Stimulated activated memory B cell treated with anti-CD40 and anti-IgM and Interleukin-4, amounts not matched to agents 10 μg/mL and 1 μg/mL and 100 μg/mL, for 72 hours (primary cell): ENCODE measurements at regions not wholly inside any gene's neighbourhood (a gene's known extent, or its start where the extent isn't known, plus 50 kb on each side); places are given as distances from the start of the nearest gene placed in this dataset.
"Not testable (repeated sequence)": the region's sequence is repeated elsewhere in the genome, so short reads cannot be mapped to it uniquely, and the experiment has no call there.

Experiments used
- ATAC-seq: fragments of 150-1000 bp; cut with Tn5 transposase; 2 replicates; pipeline ENCODE4 v1.10.0; 2021
- H3K27ac Mint-ChIP-seq: one replicate; pipeline ENCODE4 v1.8.0; 2022; ENCODE audit warnings: mild to moderate bottlenecking, mixed read lengths
- H3K27me3 Mint-ChIP-seq: one replicate; pipeline ENCODE4 v1.8.0; 2022; ENCODE audit warnings: mixed read lengths
- H3K36me3 Mint-ChIP-seq: one replicate; pipeline ENCODE4 v1.8.0; 2022; ENCODE audit warnings: mixed read lengths
- H3K4me1 Mint-ChIP-seq: one replicate; pipeline ENCODE4 v1.8.0; 2022; ENCODE audit warnings: mixed read lengths
- H3K4me3 Mint-ChIP-seq: one replicate; pipeline ENCODE4 v1.8.0; 2022; ENCODE audit warnings: mild to moderate bottlenecking, moderate library complexity, mixed read lengths
- H3K9me3 Mint-ChIP-seq: one replicate; pipeline ENCODE4 v1.8.0; 2022; ENCODE audit warnings: mixed read lengths

- no peak overlapping the region for H3K4me3 Mint-ChIP-seq
- no peaks in the 10 kb centered on the region for H3K4me1 Mint-ChIP-seq
- ATAC-seq = no peak
- H3K27me3 Mint-ChIP-seq = peaks cover 56% of the 10 kb centered on the region
- no peaks in the 10 kb centered on the region for H3K36me3 Mint-ChIP-seq
- H3K9me3 Mint-ChIP-seq = no peaks in the 10 kb centered on the region
- no peak overlapping the region for H3K27ac Mint-ChIP-seq
Observed at GRCh38 chr1:5620418-5620817, 371.8 kb downstream of the NPHP4 start.

- Mint-ChIP-seq H3K27ac (no peak overlapping the region), H3K4me1 (no peaks in the 10 kb centered on the region), H3K9me3 (no peaks in the 10 kb centered on the region), H3K27me3 (peaks cover 51% of the 10 kb centered on the region), H3K4me3 (no peak overlapping the region), H3K36me3 (no peaks in the 10 kb centered on the region)
- ATAC-seq = no peak
Observed at GRCh38 chr1:5619469-5619868, 372.8 kb downstream of the NPHP4 start.

- H3K27ac Mint-ChIP-seq = no peak overlapping the region
- ATAC-seq = no peak
- no peak overlapping the region for H3K4me3 Mint-ChIP-seq
- no peaks in the 10 kb centered on the region for H3K9me3 Mint-ChIP-seq
- no peaks in the 10 kb centered on the region for H3K36me3 Mint-ChIP-seq
- H3K27me3 Mint-ChIP-seq = peaks cover 45% of the 10 kb centered on the region
- H3K4me1 Mint-ChIP-seq = no peaks in the 10 kb centered on the region
Observed at GRCh38 chr1:5617546-5617945, 374.7 kb downstream of the NPHP4 start.

GRCh38 chr1:5617179-5617520, 375.1 kb downstream of the NPHP4 start:
- Mint-ChIP-seq H3K27me3 (peaks cover 41% of the 10 kb centered on the region), H3K4me1 (no peaks in the 10 kb centered on the region), H3K27ac (no peak overlapping the region), H3K9me3 (no peaks in the 10 kb centered on the region), H3K36me3 (no peaks in the 10 kb centered on the region), H3K4me3 (no peak overlapping the region)
- ATAC-seq = no peak

GRCh38 chr1:5616366-5617178, 375.7 kb downstream of the NPHP4 start:
- Mint-ChIP-seq H3K36me3 (no peaks in the 10 kb centered on the region), H3K27ac (no peak overlapping the region), H3K4me3 (no peak overlapping the region), H3K4me1 (no peaks in the 10 kb centered on the region), H3K27me3 (peaks cover 40% of the 10 kb centered on the region), H3K9me3 (no peaks in the 10 kb centered on the region)
- ATAC-seq = no peak

GRCh38 chr1:5615076-5615475, 377.1 kb downstream of the NPHP4 start:
- peaks cover 40% of the 10 kb centered on the region for H3K27me3 Mint-ChIP-seq
- no peaks in the 10 kb centered on the region for H3K36me3 Mint-ChIP-seq
- H3K9me3 Mint-ChIP-seq = no peaks in the 10 kb centered on the region
- H3K4me3 Mint-ChIP-seq = no peak overlapping the region
- no peak for ATAC-seq
- H3K27ac Mint-ChIP-seq = no peak overlapping the region
- H3K4me1 Mint-ChIP-seq = no peaks in the 10 kb centered on the region

- Mint-ChIP-seq H3K9me3 (peaks cover 7% of the 10 kb centered on the region), H3K36me3 (no peaks in the 10 kb centered on the region), H3K27me3 (peaks cover 29% of the 10 kb centered on the region), H3K4me1 (no peaks in the 10 kb centered on the region), H3K27ac (no peak overlapping the region), H3K4me3 (no peak overlapping the region)
- ATAC-seq = no peak
Observed at GRCh38 chr1:5613900-5614299, 378.3 kb downstream of the NPHP4 start.

GRCh38 chr1:5611851-5612250, 380.4 kb downstream of the NPHP4 start:
- Mint-ChIP-seq H3K27me3 (peaks cover 8% of the 10 kb centered on the region), H3K27ac (no peak overlapping the region), H3K36me3 (no peaks in the 10 kb centered on the region), H3K9me3 (peaks cover 7% of the 10 kb centered on the region), H3K4me1 (no peaks in the 10 kb centered on the region), H3K4me3 (no peak overlapping the region)
- no peak for ATAC-seq

GRCh38 chr1:5611431-5611830, 380.8 kb downstream of the NPHP4 start:
- no peak for ATAC-seq
- H3K4me1 Mint-ChIP-seq = no peaks in the 10 kb centered on the region

GRCh38 chr1:5610432-5610831, 381.8 kb downstream of the NPHP4 start:
- Mint-ChIP-seq H3K4me1 (no peaks in the 10 kb centered on the region), H3K4me3 (no peak overlapping the region), H3K9me3 (peaks cover 7% of the 10 kb centered on the region), H3K27ac (no peak overlapping the region), H3K36me3 (no peaks in the 10 kb centered on the region), H3K27me3 (no peaks in the 10 kb centered on the region)
- ATAC-seq = no peak

More at GRCh38 chr1:5611431-5611830, 380.8 kb downstream of the NPHP4 start:
- H3K4me3 Mint-ChIP-seq = no peak overlapping the region
- H3K27me3 Mint-ChIP-seq = peaks cover 4% of the 10 kb centered on the region
- no peak overlapping the region for H3K27ac Mint-ChIP-seq
- peaks cover 7% of the 10 kb centered on the region for H3K9me3 Mint-ChIP-seq
- no peaks in the 10 kb centered on the region for H3K36me3 Mint-ChIP-seq

- Mint-ChIP-seq H3K4me3 (no peak overlapping the region), H3K9me3 (peaks cover 14% of the 10 kb centered on the region), H3K36me3 (no peaks in the 10 kb centered on the region), H3K27ac (no peak overlapping the region), H3K27me3 (peaks cover 8% of the 10 kb centered on the region), H3K4me1 (no peaks in the 10 kb centered on the region)
- ATAC-seq = no peak
Observed at GRCh38 chr1:5603353-5604104, 388.7 kb downstream of the NPHP4 start.

GRCh38 chr1:5602718-5603117, 389.5 kb downstream of the NPHP4 start:
- H3K27ac Mint-ChIP-seq, H3K36me3 Mint-ChIP-seq, H3K4me3 Mint-ChIP-seq, H3K27me3 Mint-ChIP-seq, ATAC-seq, H3K4me1 Mint-ChIP-seq: not testable (repeated sequence)
- H3K9me3 Mint-ChIP-seq = peaks cover 14% of the 10 kb centered on the region

- no peak overlapping the region for H3K27ac Mint-ChIP-seq
Observed at GRCh38 chr1:5601516-5601915, 390.7 kb downstream of the NPHP4 start.

GRCh38 chr1:5599541-5599940, 392.7 kb downstream of the NPHP4 start:
- Mint-ChIP-seq H3K9me3 (peaks cover 14% of the 10 kb centered on the region), H3K27me3 (peaks cover 9% of the 10 kb centered on the region), H3K4me1 (no peaks in the 10 kb centered on the region), H3K27ac (no peak overlapping the region), H3K36me3 (no peaks in the 10 kb centered on the region), H3K4me3 (no peak overlapping the region)
- ATAC-seq = no peak

More at GRCh38 chr1:5601516-5601915, 390.7 kb downstream of the NPHP4 start:
- Mint-ChIP-seq H3K4me3 (no peak overlapping the region), H3K4me1 (no peaks in the 10 kb centered on the region), H3K27me3 (peaks cover 8% of the 10 kb centered on the region), H3K9me3 (peaks cover 14% of the 10 kb centered on the region), H3K36me3 (no peaks in the 10 kb centered on the region)
- ATAC-seq = no peak

GRCh38 chr1:5598824-5599395, 393.3 kb downstream of the NPHP4 start:
- ATAC-seq = no peak
- H3K9me3 Mint-ChIP-seq = peaks cover 8% of the 10 kb centered on the region

More at GRCh38 chr1:5598824-5599395, 393.3 kb downstream of the NPHP4 start:
- Mint-ChIP-seq H3K4me3 (no peak overlapping the region), H3K36me3 (no peaks in the 10 kb centered on the region), H3K27ac (no peak overlapping the region), H3K4me1 (no peaks in the 10 kb centered on the region), H3K27me3 (peaks cover 15% of the 10 kb centered on the region)
